Astrocyte of the cerebellum (primary cell): ENCODE measurements at regions not wholly inside any gene's neighbourhood (a gene's known extent, or its start where the extent isn't known, plus 50 kb on each side); places are given as distances from the start of the nearest gene placed in this dataset.

ENCODE experiments used
- DNase-seq: peaks from one replicate; pipeline ENCODE4 v3.0.0-alpha.2; 2011; ENCODE audit warnings: low read depth
- H3K4me3 ChIP-seq: 2 replicates; pipeline ENCODE4 v1.5.1; 2011; ENCODE audit warnings: mild to moderate bottlenecking, low read depth, low read length, moderate library complexity
- in situ Hi-C: cut with HindIII; loops from 2 replicates; pipeline ENCODE4 v1.10.0; 2017; ENCODE audit warnings: low sequenced_read_pairs
- TF ChIP-seq, protein P1 (sequence below): IDR thresholded peaks from 2 replicates; pipeline ENCODE4 v1.5.1; 2012; ENCODE audit warnings: low read length, low read depth, moderate library complexity, mild to moderate bottlenecking; ENCODE audit errors: missing control alignments

DNA sequence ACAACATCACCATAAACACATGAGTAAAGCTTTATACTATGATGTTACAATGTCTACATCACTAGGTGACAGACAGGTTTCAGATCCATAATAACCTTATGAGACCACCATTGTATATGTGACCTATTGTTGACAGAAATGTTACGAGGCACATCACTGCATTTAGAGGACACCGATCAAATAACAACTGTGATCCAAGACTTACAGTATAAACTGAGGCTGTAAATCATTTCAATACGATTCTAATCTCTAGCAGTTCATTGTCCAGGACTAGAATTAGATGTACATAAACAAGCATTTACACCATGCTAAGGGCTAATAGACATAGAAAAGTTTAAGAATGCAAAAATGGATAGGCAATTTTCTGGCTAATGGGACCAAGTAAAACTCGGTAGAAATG is 491.9 kb upstream of the ROBO1 start:
- no peak for DNase-seq
- TF ChIP-seq, protein P1, sequence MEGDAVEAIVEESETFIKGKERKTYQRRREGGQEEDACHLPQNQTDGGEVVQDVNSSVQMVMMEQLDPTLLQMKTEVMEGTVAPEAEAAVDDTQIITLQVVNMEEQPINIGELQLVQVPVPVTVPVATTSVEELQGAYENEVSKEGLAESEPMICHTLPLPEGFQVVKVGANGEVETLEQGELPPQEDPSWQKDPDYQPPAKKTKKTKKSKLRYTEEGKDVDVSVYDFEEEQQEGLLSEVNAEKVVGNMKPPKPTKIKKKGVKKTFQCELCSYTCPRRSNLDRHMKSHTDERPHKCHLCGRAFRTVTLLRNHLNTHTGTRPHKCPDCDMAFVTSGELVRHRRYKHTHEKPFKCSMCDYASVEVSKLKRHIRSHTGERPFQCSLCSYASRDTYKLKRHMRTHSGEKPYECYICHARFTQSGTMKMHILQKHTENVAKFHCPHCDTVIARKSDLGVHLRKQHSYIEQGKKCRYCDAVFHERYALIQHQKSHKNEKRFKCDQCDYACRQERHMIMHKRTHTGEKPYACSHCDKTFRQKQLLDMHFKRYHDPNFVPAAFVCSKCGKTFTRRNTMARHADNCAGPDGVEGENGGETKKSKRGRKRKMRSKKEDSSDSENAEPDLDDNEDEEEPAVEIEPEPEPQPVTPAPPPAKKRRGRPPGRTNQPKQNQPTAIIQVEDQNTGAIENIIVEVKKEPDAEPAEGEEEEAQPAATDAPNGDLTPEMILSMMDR, result no peak
- in situ Hi-C loops, result no loop called here
- H3K4me3 ChIP-seq, result no peak overlapping the region

DNA sequence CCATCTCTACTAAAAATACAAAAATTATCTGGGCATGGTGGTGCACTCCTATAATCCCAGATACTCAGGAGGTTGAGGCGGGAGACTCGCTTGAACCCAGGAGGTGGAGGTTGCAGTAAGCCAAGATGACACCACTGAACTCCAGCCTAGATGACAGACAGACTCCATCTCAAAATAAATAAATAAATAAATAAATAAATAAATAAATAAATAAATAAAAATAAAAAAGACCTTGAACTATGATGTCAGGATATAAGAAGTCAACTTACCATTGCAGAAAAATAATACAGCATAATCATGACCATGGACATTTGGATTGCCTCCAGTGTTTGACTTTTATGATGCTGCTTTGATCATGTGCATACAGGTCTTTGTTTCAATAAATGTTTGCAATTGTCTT is 484.3 kb upstream of the ROBO1 start:
- TF ChIP-seq, protein P1, result no peak
- in situ Hi-C loops, result no loop called here
- no peak for DNase-seq
- H3K4me3 ChIP-seq, result no peak overlapping the region

DNA sequence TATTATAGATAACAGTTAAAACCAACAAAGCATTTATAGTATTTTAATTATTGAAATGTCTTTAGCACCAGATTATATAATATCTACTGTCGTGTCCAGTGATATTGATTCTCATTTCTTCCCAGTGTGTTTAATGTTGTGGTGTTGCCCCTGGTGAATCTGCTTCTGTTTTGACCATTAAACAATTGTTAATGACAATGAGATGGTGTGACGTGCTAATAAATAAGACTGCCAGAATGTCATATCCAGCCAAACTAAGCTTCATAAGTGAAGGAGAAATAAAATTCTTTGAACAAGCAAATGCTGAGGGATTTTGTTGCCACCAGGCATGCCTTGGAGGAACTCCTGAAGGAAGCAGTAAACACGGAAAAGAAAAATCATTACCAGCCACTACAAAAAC is 480.0 kb upstream of the ROBO1 start:
- in situ Hi-C loops, result no loop called here
- TF ChIP-seq, protein P1, result no peak
- no peak for DNase-seq
- no peak overlapping the region for H3K4me3 ChIP-seq

DNA sequence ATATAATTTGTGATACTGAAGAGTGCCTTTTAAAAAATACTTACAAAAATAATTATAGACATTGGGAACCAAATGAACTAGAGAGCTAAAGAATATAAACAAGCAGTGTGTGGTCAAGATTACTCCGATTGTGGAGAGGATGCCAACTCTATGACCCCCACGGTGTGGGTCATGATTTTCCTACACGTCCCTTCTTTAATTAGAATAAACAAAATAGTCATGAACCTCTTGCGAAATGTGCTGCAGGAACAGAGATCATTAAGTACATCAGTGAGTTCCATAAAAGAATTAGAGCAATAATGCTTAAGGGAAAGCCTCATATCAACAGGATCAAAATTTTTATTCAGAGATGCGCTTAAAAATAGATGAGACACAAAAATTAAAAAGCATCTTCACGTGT is 476.6 kb upstream of the ROBO1 start:
- no peak overlapping the region for H3K4me3 ChIP-seq
- in situ Hi-C loops, result no loop called here
- peak; percentile 59 for DNase-seq
- TF ChIP-seq, protein P1, result no peak

DNA sequence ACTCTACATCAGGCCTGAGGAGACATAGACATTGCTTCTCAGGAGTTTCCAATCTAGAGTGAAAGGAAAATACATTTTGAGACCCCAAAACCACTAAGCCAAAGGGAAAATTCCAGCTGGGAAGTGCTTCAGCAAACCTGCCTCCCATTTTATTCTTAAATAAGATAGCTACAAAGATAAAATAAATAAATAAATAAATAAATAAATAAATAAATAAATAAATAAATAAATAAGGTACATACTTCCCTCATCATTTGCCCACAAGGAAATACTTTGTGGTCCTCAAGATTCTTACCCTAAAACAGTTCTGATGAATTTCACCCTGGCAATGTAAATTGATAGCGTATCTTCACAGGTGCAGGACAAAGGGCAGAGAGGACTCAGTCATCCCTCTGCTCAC is 474.0 kb upstream of the ROBO1 start:
- TF ChIP-seq, protein P1, result no peak
- in situ Hi-C loops, result no loop called here
- no peak for DNase-seq
- no peak overlapping the region for H3K4me3 ChIP-seq

DNA sequence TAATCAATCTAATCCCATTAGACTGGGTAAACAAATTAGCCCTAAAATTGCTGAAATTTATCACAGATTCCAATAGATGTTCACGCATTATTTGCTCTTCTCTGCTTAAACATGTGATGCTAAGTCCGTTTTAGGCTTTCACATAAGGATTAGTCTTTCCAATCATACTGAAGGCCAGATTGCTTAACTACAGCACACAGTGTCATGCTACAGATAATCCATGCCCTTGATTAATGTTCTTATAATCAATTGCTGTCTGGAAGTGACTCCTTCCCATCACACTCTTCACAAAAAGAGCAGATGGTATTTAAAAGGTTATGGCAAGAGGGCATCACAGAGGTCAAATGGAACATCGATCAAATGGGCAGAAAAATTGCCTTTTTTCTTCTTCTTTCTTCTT is 471.5 kb upstream of the ROBO1 start:
- TF ChIP-seq, protein P1, result no peak
- H3K4me3 ChIP-seq, result no peak overlapping the region
- in situ Hi-C loops, result no loop called here
- no peak for DNase-seq

DNA sequence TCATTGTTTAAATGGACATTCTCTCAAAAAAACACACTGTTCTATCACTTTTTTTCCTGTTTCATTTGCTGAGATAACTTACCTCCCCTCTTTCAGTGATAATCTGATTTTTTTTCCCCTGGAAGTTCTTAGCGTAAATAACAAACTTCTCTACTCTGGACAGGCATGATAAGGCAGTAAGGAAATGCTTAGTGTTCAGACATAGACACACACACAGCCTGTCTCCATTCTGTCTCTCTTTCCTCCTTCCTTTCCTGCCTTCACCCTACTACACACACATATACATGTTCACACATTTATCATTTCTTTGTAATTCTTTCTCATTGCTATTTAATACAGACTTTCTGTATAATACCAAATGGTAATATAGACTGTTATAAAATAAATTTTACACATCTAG is 470.8 kb upstream of the ROBO1 start:
- in situ Hi-C loops, result no loop called here
- TF ChIP-seq, protein P1, result no peak
- no peak for DNase-seq
- H3K4me3 ChIP-seq, result no peak overlapping the region
